ENCODE measurements at regions not wholly inside any gene's neighbourhood (a gene's known extent, or its start where the extent isn't known, plus 50 kb on each side); places are given as distances from the start of the nearest gene placed in this dataset.

- intact Hi-C loops (cut with DNase I, micrococcal nuclease) = no loop called here
- ATAC-seq = no peak
Measured at GRCh38 chr7:125154930-125155329, 225.3 kb upstream of the POT1 start.

GRCh38 chr7:125149151-125149550, 219.5 kb upstream of the POT1 start:
- no peak for DNase-seq
- intact Hi-C loops (cut with DNase I, micrococcal nuclease) = no loop called here
- no peak for ATAC-seq

More at GRCh38 chr7:125154930-125155329, 225.3 kb upstream of the POT1 start:
- DNase-seq = no peak

GRCh38 chr7:125147047-125147446, 217.4 kb upstream of the POT1 start:
- no peak for ATAC-seq
- no peak for DNase-seq
- intact Hi-C loops (cut with DNase I, micrococcal nuclease) = no loop called here

GRCh38 chr7:125136755-125137532, 207.3 kb upstream of the POT1 start:
- intact Hi-C loops (cut with DNase I, micrococcal nuclease) = no loop called here
- ATAC-seq (no peak), DNase-seq (no peak)

- DNase-seq = no peak
- ATAC-seq = no peak
- intact Hi-C loops (cut with DNase I, micrococcal nuclease) = no loop called here
Measured at GRCh38 chr7:125136341-125136740, 206.7 kb upstream of the POT1 start.

GRCh38 chr7:125130173-125130572, 200.5 kb upstream of the POT1 start:
- ATAC-seq = no peak
- DNase-seq = no peak
- intact Hi-C loops (cut with DNase I, micrococcal nuclease) = no loop called here

- intact Hi-C loops (cut with DNase I, micrococcal nuclease) = no loop called here
- DNase-seq (no peak), ATAC-seq (no peak)
Measured at GRCh38 chr7:125127304-125127703, 197.7 kb upstream of the POT1 start.

GRCh38 chr7:125126376-125126775, 196.8 kb upstream of the POT1 start:
- DNase-seq = no peak
- intact Hi-C loops (cut with DNase I, micrococcal nuclease) = no loop called here
- ATAC-seq = no peak

- intact Hi-C loops (cut with DNase I, micrococcal nuclease) = no loop called here
- no peak for ATAC-seq
- DNase-seq = no peak
Measured at GRCh38 chr7:125125315-125125714, 195.7 kb upstream of the POT1 start.

- DNase-seq = no peak
- intact Hi-C loops (cut with DNase I, micrococcal nuclease) = no loop called here
- ATAC-seq = no peak
Measured at GRCh38 chr7:125122173-125122572, 192.5 kb upstream of the POT1 start.

- no peak for DNase-seq
- intact Hi-C loops (cut with DNase I, micrococcal nuclease) = no loop called here
Measured at GRCh38 chr7:125119559-125120115, 190.0 kb upstream of the POT1 start.

GRCh38 chr7:125118444-125118843, 188.8 kb upstream of the POT1 start:
- intact Hi-C loops (cut with DNase I, micrococcal nuclease) = no loop called here
- no peak for DNase-seq
- ATAC-seq = no peak

More at GRCh38 chr7:125119559-125120115, 190.0 kb upstream of the POT1 start:
- ATAC-seq = no peak

GRCh38 chr7:125112850-125113249, 183.2 kb upstream of the POT1 start:
- intact Hi-C loops (cut with DNase I, micrococcal nuclease) = no loop called here
- no peak for DNase-seq
- no peak for ATAC-seq

GRCh38 chr7:125099519-125099918, 169.9 kb upstream of the POT1 start:
- ATAC-seq = no peak
- intact Hi-C loops (cut with DNase I, micrococcal nuclease) = no loop called here
- no peak for DNase-seq

GRCh38 chr7:125098377-125098970, 168.8 kb upstream of the POT1 start:
- intact Hi-C loops (cut with DNase I, micrococcal nuclease) = no loop called here
- DNase-seq (no peak), ATAC-seq (no peak)

- ATAC-seq (no peak), DNase-seq (no peak)
- intact Hi-C loops (cut with DNase I, micrococcal nuclease) = no loop called here
Measured at GRCh38 chr7:125090596-125090995, 161.0 kb upstream of the POT1 start.

GRCh38 chr7:125089171-125089570, 159.5 kb upstream of the POT1 start:
- DNase-seq = no peak
- intact Hi-C loops (cut with DNase I, micrococcal nuclease) = no loop called here
- ATAC-seq = no peak

GRCh38 chr7:125088555-125088954, 158.9 kb upstream of the POT1 start:
- ATAC-seq (no peak), DNase-seq (no peak)
- intact Hi-C loops (cut with DNase I, micrococcal nuclease) = no loop called here

- ATAC-seq (no peak), DNase-seq (no peak)
- intact Hi-C loops (cut with DNase I, micrococcal nuclease) = no loop called here
Measured at GRCh38 chr7:125085084-125085483, 155.5 kb upstream of the POT1 start.

GRCh38 chr7:125084196-125084595, 154.6 kb upstream of the POT1 start:
- ATAC-seq (no peak), DNase-seq (no peak)
- intact Hi-C loops (cut with DNase I, micrococcal nuclease) = no loop called here
